ENCODE measurements at regions not wholly inside any gene's neighbourhood (a gene's known extent, or its start where the extent isn't known, plus 50 kb on each side); places are given as distances from the start of the nearest gene placed in this dataset.

GRCh38 chr12:34296143-34297041 lies 274.1 kb downstream of the ALG10 start:
- H4K20me1 ChIP-seq (ENCODE audit: insufficient read depth, low read length) = no peaks in the 10 kb centered on the region
- no peaks in the 10 kb centered on the region for H3K4me1 ChIP-seq (ENCODE audit: insufficient read depth, low read length)
- H3K27me3 ChIP-seq (ENCODE audit: insufficient read depth, low read length) = no peaks in the 10 kb centered on the region
- H3K9me3 ChIP-seq (ENCODE audit: low read depth, low read length) = no peaks in the 10 kb centered on the region
- H2AFZ ChIP-seq (ENCODE audit: low read length) = no peak overlapping the region
- TF ChIP-seq CTCF (IDR thresholded peaks at IDR 0.05; ENCODE audit: extremely low read depth, low read depth, low read length) = no peak
- no peak overlapping the region for H3K27ac ChIP-seq (ENCODE audit: low read depth, low read length)
- H3K4me3 ChIP-seq (ENCODE audit: insufficient read depth, low read length) = no peak overlapping the region
- H3K4me2 ChIP-seq (ENCODE audit: insufficient read depth, low read length) = no peak overlapping the region
- H3K36me3 ChIP-seq (ENCODE audit: insufficient read depth, low read length) = no peaks in the 10 kb centered on the region
- no peaks in the 10 kb centered on the region for H3K79me2 ChIP-seq (ENCODE audit: insufficient read depth, low read length)
- no peak for DNase-seq (ENCODE audit: insufficient read length, low spot score, missing footprints)

GRCh38 chr12:34297126-34297789 lies 275.0 kb downstream of the ALG10 start:
- H3K79me2 ChIP-seq (ENCODE audit: insufficient read depth, low read length) = no peaks in the 10 kb centered on the region

GRCh38 chr12:34297790-34298164 lies 275.5 kb downstream of the ALG10 start:
- no peak overlapping the region for H3K4me2 ChIP-seq (ENCODE audit: insufficient read depth, low read length)
- no peaks in the 10 kb centered on the region for H4K20me1 ChIP-seq (ENCODE audit: insufficient read depth, low read length)
- no peaks in the 10 kb centered on the region for H3K9me3 ChIP-seq (ENCODE audit: low read depth, low read length)
- TF ChIP-seq CTCF (IDR thresholded peaks at IDR 0.05; ENCODE audit: extremely low read depth, low read depth, low read length) = no peak
- H3K27me3 ChIP-seq (ENCODE audit: insufficient read depth, low read length) = no peaks in the 10 kb centered on the region
- no peaks in the 10 kb centered on the region for H3K79me2 ChIP-seq (ENCODE audit: insufficient read depth, low read length)
- H3K4me1 ChIP-seq (ENCODE audit: insufficient read depth, low read length) = no peaks in the 10 kb centered on the region
- no peak overlapping the region for H3K4me3 ChIP-seq (ENCODE audit: insufficient read depth, low read length)
- no peaks in the 10 kb centered on the region for H3K36me3 ChIP-seq (ENCODE audit: insufficient read depth, low read length)
- no peak overlapping the region for H3K27ac ChIP-seq (ENCODE audit: low read depth, low read length)
- no peak overlapping the region for H2AFZ ChIP-seq (ENCODE audit: low read length)
- no peak for DNase-seq (ENCODE audit: insufficient read length, low spot score, missing footprints)

More at GRCh38 chr12:34297126-34297789, 275.0 kb downstream of the ALG10 start:
- Histone ChIP-seq H3K9me3 (ENCODE audit: low read depth, low read length) (no peaks in the 10 kb centered on the region), H3K27ac (ENCODE audit: low read depth, low read length) (no peak overlapping the region), H3K36me3 (ENCODE audit: insufficient read depth, low read length) (no peaks in the 10 kb centered on the region), H3K27me3 (ENCODE audit: insufficient read depth, low read length) (no peaks in the 10 kb centered on the region), H3K4me3 (ENCODE audit: insufficient read depth, low read length) (no peak overlapping the region), H4K20me1 (ENCODE audit: insufficient read depth, low read length) (no peaks in the 10 kb centered on the region), H2AFZ (ENCODE audit: low read length) (no peak overlapping the region), H3K4me2 (ENCODE audit: insufficient read depth, low read length) (no peak overlapping the region), H3K4me1 (ENCODE audit: insufficient read depth, low read length) (no peaks in the 10 kb centered on the region)
- DNase-seq (ENCODE audit: insufficient read length, low spot score, missing footprints) = no peak
- TF ChIP-seq CTCF (IDR thresholded peaks at IDR 0.05; ENCODE audit: extremely low read depth, low read depth, low read length) = no peak
